Hematopoietic multipotent progenitor cell treated with erythropoietin and hydrocortisone succinate and interleukin-3 and kit ligand, for 4 days (in vitro differentiated cells): ENCODE measurements at regions not wholly inside any gene's neighbourhood (a gene's known extent, or its start where the extent isn't known, plus 50 kb on each side); places are given as distances from the start of the nearest gene placed in this dataset.
"Not testable (repeated sequence)": the region's sequence is repeated elsewhere in the genome, so short reads cannot be mapped to it uniquely, and the experiment has no call there.

Experiments
- DNase-seq: peaks from one replicate; pipeline ENCODE4 v3.0.0-alpha.2; 2015

GRCh38 chr1:190679454-190679853 is 201.8 kb upstream of the BRINP3 start:
- no peak for DNase-seq

GRCh38 chr1:190679983-190680382 is 202.3 kb upstream of the BRINP3 start:
- no peak for DNase-seq

- DNase-seq: no peak
Observed at GRCh38 chr1:190685676-190686075, 208.0 kb upstream of the BRINP3 start.

DNA sequence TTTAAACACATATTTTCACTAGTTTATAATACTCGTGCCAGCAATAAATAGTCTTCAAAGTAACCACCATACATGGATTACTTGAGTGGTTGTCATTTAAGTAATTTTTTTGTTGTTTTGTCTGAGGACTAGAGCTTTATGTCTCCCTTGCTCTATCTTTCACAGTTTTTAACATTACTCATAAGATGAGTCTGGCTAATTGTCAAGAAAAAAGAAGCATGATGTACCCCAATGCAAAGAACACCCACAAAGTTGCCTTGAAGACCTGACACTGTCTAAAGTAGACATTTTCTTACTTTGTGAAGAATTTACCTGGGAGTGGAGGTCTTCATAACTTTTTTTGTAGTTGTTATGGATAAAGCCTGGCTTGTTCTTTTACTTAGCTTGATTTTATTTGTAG is 210.4 kb upstream of the BRINP3 start:
- DNase-seq: no peak

GRCh38 chr1:190698488-190698887 is 220.8 kb upstream of the BRINP3 start:
- not testable (repeated sequence) for DNase-seq

DNA sequence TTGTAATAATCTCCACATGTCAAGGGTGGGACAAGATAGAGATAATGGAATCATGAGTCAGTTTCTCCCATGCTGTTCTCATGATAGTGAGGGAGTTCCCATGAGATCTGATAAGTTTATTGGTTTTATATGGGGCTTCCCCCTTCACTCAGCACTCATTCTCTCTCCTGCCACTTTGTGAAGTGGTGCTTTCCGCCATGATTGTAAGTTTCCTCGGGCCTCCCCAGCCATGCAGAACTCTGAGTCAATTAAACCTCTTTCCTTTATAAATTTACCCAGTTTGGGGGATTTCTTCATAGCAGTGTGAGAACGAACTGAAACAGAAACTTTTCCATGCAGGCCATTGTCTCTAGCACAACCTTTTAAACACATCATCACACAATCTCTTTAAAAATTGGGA is 221.5 kb upstream of the BRINP3 start:
- DNase-seq: no peak

- DNase-seq: no peak
Observed at GRCh38 chr1:190708418-190709057, 230.9 kb upstream of the BRINP3 start.

- no peak for DNase-seq
Observed at GRCh38 chr1:190711069-190711468, 233.4 kb upstream of the BRINP3 start.

- DNase-seq: no peak
Observed at GRCh38 chr1:190717055-190717454, 239.4 kb upstream of the BRINP3 start.

GRCh38 chr1:190736971-190737590 is 259.4 kb upstream of the BRINP3 start:
- DNase-seq: no peak

DNA sequence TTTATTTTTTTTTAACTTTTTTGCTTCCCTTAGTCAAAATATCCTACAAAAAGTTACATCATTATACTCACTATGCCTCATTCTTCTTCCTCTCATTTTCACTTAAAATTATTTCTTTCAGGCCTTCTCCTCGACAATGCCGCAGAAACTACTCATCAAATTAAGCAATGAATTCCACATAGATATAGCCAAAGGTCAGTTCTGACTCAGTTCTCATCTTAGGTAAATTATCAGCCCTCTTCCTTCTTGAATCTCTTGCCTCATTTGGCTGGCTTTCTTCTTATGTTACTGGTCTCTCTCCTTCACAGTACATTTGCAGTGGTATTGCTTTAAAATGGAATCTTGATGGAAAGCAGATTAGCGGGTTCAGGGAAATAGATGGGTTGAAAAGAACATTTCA is 260.7 kb upstream of the BRINP3 start:
- DNase-seq: no peak

DNA sequence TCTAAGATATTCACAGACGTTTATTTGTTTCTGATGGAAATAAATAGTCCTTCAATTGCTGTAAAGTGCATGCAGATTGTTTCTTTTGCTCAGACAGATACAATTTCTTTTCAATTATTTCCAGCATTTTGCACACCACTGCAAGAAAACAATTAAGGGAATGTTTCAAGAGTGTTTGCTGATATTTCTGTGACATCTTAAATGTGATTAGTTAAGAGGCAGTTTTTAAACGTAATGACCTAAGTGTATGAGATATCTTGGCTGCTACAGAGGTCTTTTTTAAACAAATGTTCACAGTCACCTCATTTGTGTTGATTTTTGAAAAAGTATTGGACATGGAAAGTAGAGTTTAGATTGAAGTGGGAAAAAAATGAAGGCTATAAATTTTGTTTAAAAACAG is 262.3 kb upstream of the BRINP3 start:
- DNase-seq: no peak

DNA sequence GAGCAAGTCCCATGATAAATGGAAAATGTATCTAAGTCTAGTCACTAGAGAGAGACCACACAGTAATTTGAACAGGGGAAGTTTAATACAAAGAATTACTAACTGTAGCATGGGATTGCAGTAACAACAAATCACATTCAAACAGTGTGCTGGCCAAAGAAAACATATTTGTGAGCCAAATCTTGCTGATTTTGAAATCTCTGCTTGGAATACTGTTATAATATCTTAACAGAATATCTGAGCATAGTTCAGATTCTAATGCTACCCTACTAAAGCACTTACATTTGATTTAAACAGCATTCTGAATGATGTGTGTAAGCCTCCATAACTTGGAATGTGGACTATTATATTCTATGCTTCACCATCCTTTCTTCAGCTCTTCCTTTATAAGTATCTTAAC is 270.0 kb upstream of the BRINP3 start:
- no peak for DNase-seq

DNA sequence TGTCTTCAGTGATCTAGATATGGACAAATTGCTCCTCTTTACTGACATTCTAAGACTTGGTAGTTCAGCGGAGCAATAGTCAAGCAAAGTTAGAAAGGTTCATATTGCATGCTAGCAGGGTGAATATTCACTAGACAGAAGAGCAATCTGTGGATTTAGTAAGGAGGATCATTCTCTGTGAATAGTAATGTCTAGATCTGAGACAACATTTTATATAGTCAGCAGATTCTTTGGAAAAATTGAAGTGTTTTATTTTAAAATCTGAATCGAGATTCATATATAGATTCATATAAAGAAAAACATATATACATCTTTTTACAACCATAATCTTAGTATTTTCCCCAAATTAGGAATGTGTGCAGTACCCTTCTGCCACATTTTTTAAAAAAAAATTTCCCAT is 274.5 kb upstream of the BRINP3 start:
- DNase-seq: no peak

- DNase-seq: peak; percentile 83
Observed at GRCh38 chr1:190754666-190755065, 277.0 kb upstream of the BRINP3 start.

DNA sequence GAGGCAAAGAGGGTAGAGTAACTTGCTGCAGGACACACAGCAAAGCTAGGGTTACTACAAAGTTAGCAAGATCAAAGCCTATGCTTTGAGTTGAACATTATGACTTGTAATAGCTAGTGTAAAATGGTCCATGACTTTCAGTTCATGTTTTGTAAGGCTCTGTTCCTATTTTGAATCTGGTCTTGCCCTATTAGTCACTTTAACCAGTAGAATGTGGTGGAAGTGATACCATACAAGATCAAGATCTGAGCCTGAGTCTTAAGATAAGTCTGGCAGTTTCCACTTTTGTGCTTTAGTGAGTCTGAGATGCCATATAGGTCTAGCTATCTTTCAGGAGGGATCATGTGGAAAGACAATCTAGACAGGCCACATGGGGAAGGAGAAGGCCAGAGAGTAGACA is 282.1 kb upstream of the BRINP3 start:
- peak; percentile 54 for DNase-seq

DNA sequence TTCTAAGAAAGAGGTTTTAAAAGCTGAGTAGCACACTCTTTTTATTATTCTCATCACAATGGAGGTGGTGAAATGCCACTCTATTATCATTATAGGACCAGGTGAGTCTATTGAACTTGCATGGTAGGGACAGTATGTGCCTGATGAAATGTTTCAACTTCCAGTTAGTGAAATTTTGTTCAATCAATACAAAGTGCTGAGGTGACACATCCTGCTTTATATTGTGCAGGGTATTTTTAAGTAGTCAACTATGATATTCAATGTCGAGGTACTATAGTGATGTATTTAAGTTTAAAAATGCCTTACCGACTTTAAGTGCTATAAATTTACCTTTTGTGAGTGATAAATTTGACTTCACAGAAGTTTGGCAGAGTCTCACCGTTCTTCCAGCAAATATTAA is 284.7 kb upstream of the BRINP3 start:
- DNase-seq: no peak

DNA sequence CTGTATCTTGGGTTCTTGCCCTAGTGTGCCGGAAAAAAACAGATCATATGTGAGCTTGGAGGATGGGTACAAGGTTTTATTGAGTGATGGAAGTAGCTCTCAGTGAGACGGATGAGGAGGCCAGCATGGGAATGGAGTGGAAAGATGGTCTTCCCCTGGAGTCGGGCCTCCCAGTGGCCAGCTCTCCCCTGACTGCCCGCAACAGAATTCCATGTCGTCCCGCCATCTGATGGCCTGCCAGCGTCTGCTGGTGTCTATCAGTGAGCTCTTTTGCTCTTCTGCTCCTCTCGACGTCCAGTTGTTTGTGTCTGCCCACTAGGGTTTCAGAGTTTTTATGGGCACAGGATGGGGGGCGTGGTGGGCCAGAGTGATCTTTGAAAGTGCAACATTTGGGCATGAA is 315.2 kb upstream of the BRINP3 start:
- no peak for DNase-seq

GRCh38 chr1:190807629-190808028 is 330.0 kb upstream of the BRINP3 start:
- DNase-seq: no peak

DNA sequence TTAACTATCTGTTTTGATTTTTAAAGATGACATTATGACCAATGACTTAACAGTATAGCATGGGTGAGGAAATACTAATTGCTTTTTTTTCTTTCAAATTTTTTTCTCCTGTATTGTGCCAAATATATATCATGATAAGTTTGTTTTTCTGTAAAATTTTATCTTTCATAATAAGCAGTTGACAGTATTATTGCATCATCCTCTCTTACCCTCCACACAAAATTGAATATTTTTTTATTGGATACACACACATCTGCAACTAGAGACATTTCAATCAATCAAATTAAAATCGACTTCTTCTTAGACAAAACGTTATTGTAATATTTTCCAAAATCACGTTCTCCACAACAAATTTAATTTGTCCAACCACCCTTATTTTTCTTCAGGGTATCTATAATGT is 330.4 kb upstream of the BRINP3 start:
- no peak for DNase-seq

- no peak for DNase-seq
Observed at GRCh38 chr1:190809312-190809711, 331.6 kb upstream of the BRINP3 start.

DNA sequence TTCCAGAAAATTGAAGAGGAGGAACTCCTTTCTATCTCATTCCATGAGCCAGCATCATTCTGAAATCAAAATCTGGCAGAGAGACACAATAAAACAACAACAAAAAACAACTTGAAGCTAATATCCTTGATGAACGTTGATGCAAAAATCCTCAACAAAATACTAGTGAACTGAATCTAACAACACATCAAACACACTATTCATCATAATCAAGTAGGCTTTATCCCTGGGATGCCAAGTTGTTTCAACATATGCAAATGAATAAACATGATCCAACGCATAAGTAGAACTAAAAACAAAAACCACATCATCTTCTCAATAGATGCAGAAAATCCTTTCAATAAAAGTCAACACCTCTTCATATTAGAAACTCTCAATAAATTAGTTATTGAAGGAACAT is 335.3 kb upstream of the BRINP3 start:
- DNase-seq: no peak

DNA sequence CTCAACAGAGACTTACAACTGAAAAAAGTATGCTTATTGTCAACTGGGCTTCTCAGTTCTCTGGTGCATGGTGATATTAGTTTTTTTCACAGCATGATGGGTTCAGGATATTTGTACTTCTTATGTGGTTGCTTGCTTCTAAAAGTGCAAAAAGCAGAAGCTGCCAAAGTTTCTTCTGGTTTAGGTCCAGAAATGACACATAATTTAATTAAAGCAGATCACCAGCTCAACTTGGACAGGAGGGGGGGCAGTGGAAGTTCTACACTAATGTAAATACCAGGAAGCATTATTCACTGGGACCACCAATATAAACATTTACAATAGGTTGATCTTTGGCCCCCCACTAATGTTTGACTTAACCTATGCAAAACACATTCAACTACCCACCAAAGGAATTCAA is 354.8 kb upstream of the BRINP3 start:
- peak; percentile 2 for DNase-seq

DNA sequence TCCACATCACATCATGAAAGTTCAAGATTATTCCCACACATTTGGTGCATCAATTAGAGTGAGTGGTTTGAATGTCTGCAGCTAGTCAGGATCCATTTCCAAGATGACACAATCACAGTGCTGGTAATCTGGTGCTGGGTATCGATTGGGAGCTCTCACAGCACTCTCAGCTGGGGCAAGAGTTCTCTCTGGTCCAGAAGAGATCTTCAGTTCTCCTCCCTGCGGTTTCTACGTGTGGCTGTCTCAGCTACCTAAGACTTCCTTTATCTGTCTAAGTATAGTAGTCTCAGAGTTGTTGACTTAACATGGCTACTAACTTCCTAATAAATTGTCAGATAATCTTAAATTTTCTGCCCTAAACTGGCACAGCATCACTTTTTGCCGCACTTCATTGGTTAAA is 358.0 kb upstream of the BRINP3 start:
- no peak for DNase-seq

GRCh38 chr1:190837200-190837599 is 359.5 kb upstream of the BRINP3 start:
- DNase-seq: not testable (repeated sequence)
